HG02610 (cell line): ENCODE measurements at regions not wholly inside any gene's neighbourhood (a gene's known extent, or its start where the extent isn't known, plus 50 kb on each side); places are given as distances from the start of the nearest gene placed in this dataset.

Source experiments
- ATAC-seq: cut with Tn5 transposase; IDR thresholded peaks from one replicate; pipeline ENCODE4 v1.9.1; 2021; ENCODE audit warnings: mild to moderate bottlenecking, moderate library complexity; ENCODE audit not compliant: unreplicated experiment

DNA sequence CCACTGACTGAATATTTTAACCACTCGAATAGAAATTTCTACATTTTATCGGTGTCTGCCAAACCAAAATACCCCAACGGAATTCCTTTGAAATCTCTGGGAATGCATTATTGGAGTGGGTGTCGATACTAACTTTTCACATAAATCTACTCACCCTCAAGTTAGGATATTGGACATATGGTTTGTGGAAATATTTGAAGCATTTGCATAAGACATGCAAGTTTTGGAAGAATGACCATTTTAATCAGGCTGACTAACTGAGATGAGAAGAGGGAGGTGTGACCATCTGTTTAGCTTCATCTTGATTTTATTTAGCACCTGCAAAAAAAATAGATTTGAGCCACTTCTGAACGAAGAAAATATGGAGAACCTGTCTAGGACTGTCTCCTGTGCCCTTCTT, 61.2 kb downstream of the KLF6 start:
- ATAC-seq = no peak

DNA sequence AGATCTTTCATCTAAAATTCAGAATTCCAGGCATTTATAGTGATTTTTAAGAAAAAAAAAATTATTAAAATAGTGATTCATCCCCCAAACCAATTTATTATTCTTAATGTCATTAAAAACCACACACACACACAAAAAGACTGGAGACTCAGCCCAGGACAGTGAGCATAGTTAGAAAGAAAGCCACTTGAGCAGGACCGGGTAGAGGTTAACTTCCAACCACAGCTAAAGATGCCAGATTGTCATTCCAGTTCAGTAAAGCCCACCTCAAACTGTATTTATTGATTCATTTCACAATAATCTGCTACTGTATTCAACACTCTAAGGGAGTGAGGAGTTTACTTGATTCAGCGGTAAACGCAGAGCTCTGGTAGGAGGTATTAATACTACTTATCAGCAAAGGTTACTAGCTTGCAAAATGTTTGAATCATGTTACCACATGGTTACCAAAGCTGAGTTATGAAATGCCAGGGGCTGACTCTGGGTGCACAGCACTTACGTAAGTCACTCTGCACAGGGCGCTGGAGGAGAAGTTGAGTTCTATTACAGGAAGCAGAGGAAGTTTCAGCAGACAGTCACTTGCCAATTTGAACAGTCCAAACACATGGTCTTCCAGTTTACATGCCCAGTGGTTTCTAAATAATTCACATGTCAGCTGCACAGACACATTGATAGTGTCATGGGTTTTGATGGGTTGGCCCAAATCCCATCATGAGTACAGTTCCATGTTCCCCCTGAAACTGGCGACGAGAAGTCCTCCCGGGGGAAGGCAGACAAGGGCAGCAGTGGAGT, 64.6 kb downstream of the KLF6 start:
- ATAC-seq = no peak

- no peak for ATAC-seq
Measured at GRCh38 chr10:3719024-3719843, 65.8 kb downstream of the KLF6 start.

DNA sequence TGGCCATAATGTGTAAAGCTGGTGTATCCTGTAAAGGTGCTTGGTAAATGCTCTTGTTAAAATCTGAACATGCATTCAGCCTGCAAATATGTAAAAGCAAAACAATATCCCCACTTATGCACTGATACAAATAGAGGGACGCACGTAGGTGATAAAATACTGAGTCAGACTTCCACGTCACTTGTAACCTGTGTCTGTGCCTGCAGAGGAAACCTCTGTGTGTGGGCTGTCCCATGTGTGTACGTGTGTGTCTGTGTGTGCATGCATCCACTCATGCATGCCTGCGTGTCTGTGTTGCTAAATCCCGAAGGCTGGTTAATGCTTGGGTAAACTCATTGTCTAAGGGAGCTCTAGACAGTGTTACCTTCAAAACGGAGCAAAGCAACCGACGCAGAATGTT, 68.9 kb downstream of the KLF6 start:
- ATAC-seq = no peak

DNA sequence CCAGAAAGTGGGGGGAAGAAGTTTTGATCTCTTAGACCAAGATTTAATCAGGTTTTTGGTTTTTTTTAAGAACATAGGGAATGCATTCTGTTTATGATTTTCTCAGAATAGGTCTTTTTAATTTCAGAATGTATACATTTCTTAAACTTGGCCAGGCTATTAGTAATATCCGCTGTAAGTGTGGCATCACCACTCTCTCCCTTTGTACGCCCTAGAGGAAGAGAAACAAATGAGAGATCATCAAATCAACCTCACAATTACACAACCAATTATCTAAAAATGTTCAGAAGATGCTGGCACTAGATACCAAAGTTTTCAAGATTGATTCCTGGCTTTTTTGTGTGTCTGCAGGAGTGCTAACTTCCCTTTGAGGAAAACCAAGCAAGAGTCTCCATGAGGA, 70.0 kb downstream of the KLF6 start:
- no peak for ATAC-seq

GRCh38 chr10:3714531-3714930, 70.5 kb downstream of the KLF6 start:
- no peak for ATAC-seq

GRCh38 chr10:3712707-3713106, 72.3 kb downstream of the KLF6 start:
- ATAC-seq = no peak

DNA sequence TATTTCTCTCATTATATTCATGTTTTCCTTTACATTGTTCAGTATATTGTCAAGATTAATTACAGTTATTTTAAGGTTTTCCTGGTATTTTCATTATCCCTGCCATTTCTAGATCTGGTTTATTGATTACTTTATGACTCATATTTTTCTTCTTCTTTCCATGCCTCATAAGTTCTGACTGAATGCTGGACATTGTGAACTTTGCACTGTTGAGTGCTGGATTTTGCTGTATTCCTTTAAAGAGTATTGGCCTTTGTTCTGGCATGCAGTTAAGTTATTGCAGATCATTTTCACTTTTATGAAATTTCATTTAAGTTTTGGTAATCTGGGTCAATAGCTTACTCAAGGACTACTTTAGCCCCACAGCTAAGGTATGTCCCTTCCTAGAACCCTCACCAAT, 73.1 kb downstream of the KLF6 start:
- no peak for ATAC-seq

GRCh38 chr10:3710764-3711163, 74.2 kb downstream of the KLF6 start:
- ATAC-seq = no peak

DNA sequence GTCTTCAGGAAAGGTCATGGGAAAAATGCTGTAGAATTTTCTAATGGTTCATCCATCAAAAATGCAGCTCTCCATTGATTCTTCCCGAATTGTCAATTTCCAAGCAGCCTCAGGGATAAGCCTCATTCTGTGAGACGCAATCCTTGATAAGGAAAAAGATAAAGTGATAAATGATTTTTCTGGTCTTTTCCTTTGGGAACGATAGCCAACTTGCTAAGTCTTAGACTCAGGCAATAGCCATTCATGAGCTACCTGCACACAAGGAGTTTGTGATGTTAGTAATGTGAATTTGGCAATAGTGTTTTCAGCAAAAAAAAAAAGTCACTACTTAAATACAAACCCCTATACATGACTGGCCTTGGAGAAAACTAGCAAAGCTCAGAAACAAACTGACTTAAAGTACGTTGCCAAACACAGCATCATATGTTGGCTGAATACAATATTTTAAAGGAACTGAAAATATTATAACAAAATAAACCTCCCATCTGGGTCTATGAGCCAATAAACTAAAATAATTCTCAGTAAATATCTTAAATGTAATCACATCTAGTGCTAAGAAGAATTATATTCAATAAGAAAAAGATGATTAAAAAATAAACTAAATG, 75.5 kb downstream of the KLF6 start:
- no peak for ATAC-seq

GRCh38 chr10:3708852-3709251, 76.2 kb downstream of the KLF6 start:
- no peak for ATAC-seq

- no peak for ATAC-seq
Measured at GRCh38 chr10:3704565-3705325, 80.3 kb downstream of the KLF6 start.

GRCh38 chr10:3702569-3702968, 82.4 kb downstream of the KLF6 start:
- ATAC-seq = no peak

DNA sequence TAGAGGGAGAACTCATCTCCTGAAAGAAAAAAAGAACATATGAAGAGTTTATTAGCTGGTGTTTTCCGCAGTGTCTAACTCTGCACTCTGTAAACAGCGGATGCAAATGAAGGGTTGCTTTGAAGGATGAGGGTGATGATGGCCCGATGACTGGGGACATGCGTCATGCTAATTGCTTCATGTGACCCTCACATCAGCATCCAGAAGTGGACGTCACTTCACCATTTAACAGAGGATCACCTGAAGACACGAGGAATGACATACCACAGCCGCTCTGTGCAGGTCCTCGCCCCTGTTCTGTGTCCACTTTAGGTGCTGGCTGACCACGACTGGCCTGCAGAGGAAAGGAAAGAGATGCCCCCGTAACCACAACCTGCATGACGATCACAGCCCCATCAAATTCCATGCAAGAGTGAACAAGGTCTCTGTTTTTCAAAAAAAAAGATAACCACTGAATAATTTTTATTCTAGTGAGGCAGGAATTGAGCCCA, 82.9 kb downstream of the KLF6 start:
- ATAC-seq = no peak

GRCh38 chr10:3701491-3701890, 83.5 kb downstream of the KLF6 start:
- ATAC-seq = no peak

GRCh38 chr10:3700531-3701076, 84.4 kb downstream of the KLF6 start:
- no peak for ATAC-seq

DNA sequence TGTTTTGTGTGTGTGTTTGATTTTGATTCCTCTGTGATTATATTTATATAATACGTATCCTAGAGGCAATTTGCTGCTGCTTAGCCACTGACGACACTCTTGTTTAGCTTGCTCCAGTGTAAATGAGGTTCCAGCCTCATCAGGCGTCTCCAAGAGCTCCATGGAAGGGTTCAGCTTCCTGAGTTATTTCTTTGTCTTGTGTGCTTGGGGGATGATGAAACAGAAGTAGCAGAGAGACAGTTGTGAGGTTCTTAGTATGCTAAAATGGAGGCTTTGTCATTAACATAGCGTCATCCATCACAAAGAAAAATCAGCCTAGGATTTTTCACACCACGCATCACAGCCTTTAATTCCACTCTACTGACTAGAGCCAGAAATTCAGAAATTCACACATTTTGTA, 85.1 kb downstream of the KLF6 start:
- ATAC-seq = no peak

GRCh38 chr10:3698312-3698711, 86.7 kb downstream of the KLF6 start:
- no peak for ATAC-seq

DNA sequence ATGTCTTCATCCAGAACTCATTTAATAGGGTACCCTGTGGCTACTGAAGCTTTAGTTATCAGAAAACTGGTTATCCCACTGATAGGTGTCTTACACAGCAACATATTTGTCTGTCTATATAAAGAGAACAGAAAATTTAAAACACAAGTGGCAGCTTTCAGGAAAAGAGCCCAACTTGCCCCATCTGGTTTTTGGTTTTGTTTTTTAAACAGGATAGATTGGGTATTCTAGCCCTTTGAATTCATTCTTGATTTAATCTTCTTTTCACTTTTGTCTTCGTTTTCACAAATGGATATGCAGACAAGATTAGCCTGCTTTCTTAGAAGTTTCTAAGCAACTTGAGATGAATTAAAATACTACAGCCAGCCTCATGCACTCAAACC, 91.3 kb downstream of the KLF6 start:
- ATAC-seq = no peak

DNA sequence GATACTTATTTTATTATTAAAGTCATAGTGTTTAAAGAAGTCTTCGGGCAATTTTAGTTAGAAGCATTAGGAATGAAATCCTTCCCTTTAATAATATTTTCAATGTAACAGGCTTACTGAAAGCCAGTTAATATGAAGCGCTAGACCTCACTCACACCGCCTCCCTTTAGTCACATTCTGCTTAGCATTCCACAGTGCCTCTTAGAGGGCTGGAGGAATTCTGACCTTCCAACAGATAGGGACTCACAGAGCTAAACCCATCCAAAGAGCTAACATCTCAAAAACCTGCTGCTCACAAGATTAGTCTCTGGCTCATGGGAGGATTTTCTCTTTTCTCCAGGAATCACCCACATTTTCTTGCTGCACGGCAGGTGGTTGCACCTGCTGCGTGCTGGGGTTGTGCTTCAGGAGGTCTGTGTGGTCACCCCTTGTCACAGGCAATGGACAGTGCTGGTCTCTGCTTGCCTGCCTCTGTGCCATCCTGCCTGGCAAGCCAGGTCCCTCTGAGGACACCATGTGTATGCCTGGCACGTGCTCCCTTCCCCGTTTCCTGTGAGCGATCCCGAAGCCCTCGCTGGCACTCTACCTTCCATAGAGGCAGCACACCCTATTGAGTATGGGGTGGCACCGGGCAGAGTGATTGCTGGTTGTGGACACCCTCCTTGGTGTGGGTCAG, 91.8 kb downstream of the KLF6 start:
- no peak for ATAC-seq
